ENCODE measurements at regions not wholly inside any gene's neighbourhood (a gene's known extent, or its start where the extent isn't known, plus 50 kb on each side); places are given as distances from the start of the nearest gene placed in this dataset.

GRCh38 chr6:98530732-98531131 lies 303.6 kb upstream of the POU3F2 start:
- 96% methylated on average over 5 of the region's 5 CpGs; no CpG with 5 or more reads in 1 of the 2 experiments for WGBS, 2 experiments (ENCODE audit: extremely low coverage in 1 of 2, insufficient coverage in 1 of 2, insufficient read length in 1 of 2, insufficient replicate concordance in 2 of 2, low coverage in 1 of 2, low lambda C conversion rate in 2 of 2, missing lambda C conversion rate in 1 of 2)
- no peaks in the 10 kb centered on the region for H3K23me2 ChIP-seq (ENCODE audit: low read depth, low read length)
- H4K20me1 ChIP-seq (replicated peaks in 1 of 2; ENCODE audit: control insufficient read depth in 1 of 2, insufficient read depth in 2 of 2, low read length in 2 of 2), result no peaks in the 10 kb centered on the region
- peaks cover 0 to 4% (median 1%) of the 10 kb centered on the region in 4 experiments; a peak in 4 of 7 replicates for H3K4me1 ChIP-seq (replicated peaks in 1 of 4; ENCODE audit: control insufficient read depth in 3 of 4, insufficient read depth in 4 of 4, low read length in 3 of 4)
- no peaks in the 10 kb centered on the region for H3K79me2 ChIP-seq (ENCODE audit: control insufficient read depth in 1 of 2, insufficient read depth in 2 of 2, low read length in 2 of 2)
- H4K8ac ChIP-seq (ENCODE audit: extremely low read depth, insufficient read depth, low read length), result no peak overlapping the region
- no peak overlapping the region for H3K14ac ChIP-seq (ENCODE audit: insufficient read length)
- H2AK5ac ChIP-seq (ENCODE audit: low read depth, low read length), result no peak overlapping the region
- no peak overlapping the region for H2BK15ac ChIP-seq (ENCODE audit: low read length)
- H3K23ac ChIP-seq (ENCODE audit: insufficient read length), result no peak overlapping the region
- no peak for FAIRE-seq
- DNase-seq (ENCODE audit: low read depth in 1 of 2, low spot score in 2 of 2), result no peak
- no peaks in the 10 kb centered on the region for H3K79me1 ChIP-seq (ENCODE audit: low read depth, low read length)
- no peak overlapping the region for H2BK12ac ChIP-seq (ENCODE audit: low read depth, low read length)
- H2BK5ac ChIP-seq (ENCODE audit: low read depth, low read length), result no peak overlapping the region
- TF ChIP-seq SP4 (IDR thresholded peaks at IDR 0.05; ENCODE audit: low read length), result no peak
- TF ChIP-seq CTBP2 (IDR thresholded peaks at IDR 0.05; ENCODE audit: borderline replicate concordance, insufficient read depth, insufficient read length, low read length), result no peak
- no peak for TF ChIP-seq POU5F1 (IDR thresholded peaks at IDR 0.05; ENCODE audit: low read depth, low read length)
- H3K9ac ChIP-seq (replicated peaks in 1 of 4; ENCODE audit: extremely low read depth in 1 of 4, low read depth in 3 of 4, low read length in 3 of 4), result no peak overlapping the region
- H3K9me3 ChIP-seq (ENCODE audit: insufficient read depth in 2 of 2, low read depth in 1 of 2, low read length in 1 of 2), result peaks cover 6 to 7% of the 10 kb centered on the region in 2 experiments; a peak in 2 of 4 replicates
- no peak overlapping the region for H2AFZ ChIP-seq (ENCODE audit: low read length)
- H3K4ac ChIP-seq (replicated peaks; ENCODE audit: insufficient read length, low read depth, low read length), result no peak overlapping the region
- no peak overlapping the region for H3K4me2 ChIP-seq (ENCODE audit: insufficient read depth in 1 of 2, low read depth in 2 of 2, low read length in 2 of 2)
- H3K27me3 ChIP-seq (replicated peaks in 1 of 4; ENCODE audit: control insufficient read depth in 3 of 4, extremely low read depth in 1 of 4, insufficient read depth in 3 of 4, low read length in 3 of 4), result no peaks in the 10 kb centered on the region
- POLR2A ChIA-PET (ENCODE audit: partially characterized antibody), result interaction anchor here (0.6 kb wide), 1 partner anchor 27 kb away, joined by 4 read pairs; no protein-coding TSS in a partner anchor
- no peak overlapping the region for H3K56ac ChIP-seq (replicated peaks; ENCODE audit: insufficient read length, low read depth, low read length)
- H3K18ac ChIP-seq (ENCODE audit: extremely low read depth, low read length), result no peak overlapping the region
- CTCF ChIA-PET (ENCODE audit: partially characterized antibody), result no interaction called here
- H3K36me3 ChIP-seq (ENCODE audit: control insufficient read depth in 2 of 4, insufficient read depth in 4 of 4, low read length in 3 of 4), result no peaks in the 10 kb centered on the region
- no peak overlapping the region for H2BK20ac ChIP-seq (ENCODE audit: low read length)
- H4K91ac ChIP-seq (replicated peaks; ENCODE audit: insufficient read length, low read length), result no peak overlapping the region
- no peak overlapping the region for H3K4me3 ChIP-seq (ENCODE audit: extremely low read depth in 1 of 4, insufficient read depth in 2 of 4, low read depth in 3 of 4, low read length in 4 of 4)
- H3K27ac ChIP-seq (ENCODE audit: low read depth, low read length), result no peak overlapping the region
- H4K5ac ChIP-seq (ENCODE audit: insufficient read length, low read depth, low read length), result no peak overlapping the region
- no peak overlapping the region for H2BK120ac ChIP-seq (replicated peaks; ENCODE audit: low read depth, low read length)
